Left lung (tissue), 4 donors: ENCODE measurements at regions not wholly inside any gene's neighbourhood (a gene's known extent, or its start where the extent isn't known, plus 50 kb on each side); places are given as distances from the start of the nearest gene placed in this dataset.
"Not testable (repeated sequence)": the region's sequence is repeated elsewhere in the genome, so short reads cannot be mapped to it uniquely, and the experiment has no call there.

Experiments
- ATAC-seq: fragments of 200-7000 bp; cut with Tn5 transposase; one replicate; pipeline ENCODE4 v1.9.1; 2020; ENCODE audit warnings: moderate library complexity
- DNase-seq, 4 donors: peaks; one replicate each; pipeline ENCODE4 v3.0.0-alpha.2; 2013 to 2020
- H3K27ac ChIP-seq, 2 donors: fragments of 200-600 bp; sonication (generic) in 1 of 2; one replicate each; pipeline versions ENCODE4 v1.5.0 to v1.8.0; 2020 to 2021
- H3K27me3 ChIP-seq, 2 donors: fragments of 200-600 bp; sonication (generic) in 1 of 2; one replicate each; pipeline versions ENCODE4 v1.5.0 to v1.8.0; 2020 to 2021
- H3K36me3 ChIP-seq, 2 donors: fragments of 200-600 bp; sonication (generic) in 1 of 2; one replicate each; pipeline versions ENCODE4 v1.5.0 to v1.8.0; 2020 to 2021
- H3K4me1 ChIP-seq, 2 donors: fragments of 200-600 bp; one replicate each; pipeline ENCODE4 v1.8.0; 2021
- H3K4me3 ChIP-seq, 2 donors: fragments of 200-600 bp; sonication (generic) in 1 of 2; one replicate each; pipeline versions ENCODE4 v1.5.0 to v1.8.0; 2020 to 2021; ENCODE audit warnings: mild to moderate bottlenecking in 1 of 2
- H3K9me3 ChIP-seq, 2 donors: fragments of 200-600 bp; sonication (generic) in 1 of 2; one replicate each; pipeline versions ENCODE4 v1.5.0 to v1.8.0; 2020 to 2021
- intact Hi-C, 2 donors: fragments of 100-400 bp; cut with DNase I; formaldehyde crosslinking; loops; one replicate each; pipeline versions ENCODE4 v1.11.2 to v1.14.2; 2022
- TF ChIP-seq, protein P1 (sequence below), 2 donors: fragments of 200-600 bp; sonication (generic) in 1 of 2; IDR thresholded peaks; one replicate each; pipeline versions ENCODE4 v1.5.0 to v1.8.0; 2021; ENCODE audit warnings: antibody characterized with exemption in 2 of 2
- donor health status: DM: no; HTN: yes; CAD: no.
- donor health status: DM: no; HTN: no; CAD: no.

DNA sequence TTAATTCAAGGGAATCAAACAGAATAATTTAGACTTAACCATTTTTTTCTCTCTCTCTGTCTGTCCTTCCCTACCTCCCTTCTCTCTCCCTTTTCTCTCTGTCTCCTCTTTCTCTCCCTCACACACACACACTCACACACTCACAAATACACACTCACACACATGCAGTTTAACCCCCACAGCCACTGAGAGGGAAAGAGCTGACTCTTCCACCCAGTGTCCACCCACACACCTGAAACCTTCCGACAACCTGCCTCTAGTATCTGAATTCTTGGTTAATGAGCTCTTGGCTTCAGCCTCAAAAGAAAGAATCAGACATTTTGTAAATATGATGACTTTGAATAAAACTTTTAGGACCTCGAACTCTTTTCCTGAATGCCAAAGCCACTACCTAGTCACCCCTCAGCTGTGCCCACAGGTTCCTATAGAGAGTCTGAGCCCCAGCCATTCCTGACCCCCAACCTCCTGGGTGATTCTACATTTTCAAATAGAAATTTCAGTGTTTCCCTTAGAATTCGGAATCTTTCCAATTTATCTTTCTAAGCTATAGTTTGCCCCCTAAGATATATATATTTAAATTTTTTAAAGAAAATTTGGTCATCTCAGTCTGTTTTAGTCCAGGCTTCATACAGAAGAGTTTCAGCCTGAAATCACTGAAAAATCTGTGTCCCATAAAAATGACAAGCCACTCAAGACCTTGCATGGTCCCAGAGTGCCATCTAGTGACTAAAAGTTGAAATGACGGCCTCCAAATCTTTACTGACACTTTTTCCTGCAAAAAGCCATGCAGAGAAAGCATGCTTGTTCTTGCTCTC, 202.8 kb downstream of the IPMK start:
- Histone ChIP-seq H3K9me3 (no peaks in the 10 kb centered on the region), H3K4me3 (no peak overlapping the region), H3K4me1 (no peaks in the 10 kb centered on the region), H3K27ac (no peak overlapping the region), H3K36me3 (no peaks in the 10 kb centered on the region), H3K27me3 (no peaks in the 10 kb centered on the region)
- peak in 2 of 4 donors; percentile 18 to 54 for DNase-seq
- intact Hi-C loops, result no loop called here
- ATAC-seq, result peak; percentile 54
- TF ChIP-seq, protein P1, sequence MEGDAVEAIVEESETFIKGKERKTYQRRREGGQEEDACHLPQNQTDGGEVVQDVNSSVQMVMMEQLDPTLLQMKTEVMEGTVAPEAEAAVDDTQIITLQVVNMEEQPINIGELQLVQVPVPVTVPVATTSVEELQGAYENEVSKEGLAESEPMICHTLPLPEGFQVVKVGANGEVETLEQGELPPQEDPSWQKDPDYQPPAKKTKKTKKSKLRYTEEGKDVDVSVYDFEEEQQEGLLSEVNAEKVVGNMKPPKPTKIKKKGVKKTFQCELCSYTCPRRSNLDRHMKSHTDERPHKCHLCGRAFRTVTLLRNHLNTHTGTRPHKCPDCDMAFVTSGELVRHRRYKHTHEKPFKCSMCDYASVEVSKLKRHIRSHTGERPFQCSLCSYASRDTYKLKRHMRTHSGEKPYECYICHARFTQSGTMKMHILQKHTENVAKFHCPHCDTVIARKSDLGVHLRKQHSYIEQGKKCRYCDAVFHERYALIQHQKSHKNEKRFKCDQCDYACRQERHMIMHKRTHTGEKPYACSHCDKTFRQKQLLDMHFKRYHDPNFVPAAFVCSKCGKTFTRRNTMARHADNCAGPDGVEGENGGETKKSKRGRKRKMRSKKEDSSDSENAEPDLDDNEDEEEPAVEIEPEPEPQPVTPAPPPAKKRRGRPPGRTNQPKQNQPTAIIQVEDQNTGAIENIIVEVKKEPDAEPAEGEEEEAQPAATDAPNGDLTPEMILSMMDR (IDR thresholded peaks at IDR 0.05), result peak; percentile 42 to 55

- no peak overlapping the region for H3K27ac ChIP-seq
- H3K36me3 ChIP-seq, result no peaks in the 10 kb centered on the region
- no peaks in the 10 kb centered on the region for H3K9me3 ChIP-seq
- DNase-seq, result no peak
- H3K27me3 ChIP-seq, result no peaks in the 10 kb centered on the region
- no peaks in the 10 kb centered on the region for H3K4me1 ChIP-seq
- no peak for ATAC-seq
- no peak overlapping the region for H3K4me3 ChIP-seq
- TF ChIP-seq, protein P1 (IDR thresholded peaks at IDR 0.05), result no peak
- intact Hi-C loops, result no loop called here
Observed at GRCh38 chr10:58063861-58064480, 203.7 kb downstream of the IPMK start.

DNA sequence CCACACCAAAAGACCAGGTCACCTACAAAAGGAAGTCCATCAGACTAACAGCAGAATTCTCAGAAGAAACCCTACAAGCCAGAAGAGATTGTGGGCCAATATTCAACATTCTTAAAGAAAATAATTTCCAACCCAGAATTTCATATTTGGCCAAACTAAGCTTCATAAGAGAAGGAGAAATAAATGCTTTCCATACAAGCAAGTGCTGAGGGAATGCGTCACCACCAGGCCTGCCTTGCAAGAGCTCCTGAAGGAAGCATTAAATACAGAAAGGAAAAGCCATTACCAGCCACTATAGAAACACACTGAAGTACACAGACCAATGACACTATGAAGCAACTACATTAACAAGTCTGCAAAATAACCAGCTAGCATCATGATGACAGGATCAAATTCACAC, 209.0 kb downstream of the IPMK start:
- H3K9me3 ChIP-seq, H3K4me3 ChIP-seq, H3K4me1 ChIP-seq, intact Hi-C loops, DNase-seq, ATAC-seq, H3K27me3 ChIP-seq, H3K36me3 ChIP-seq, H3K27ac ChIP-seq: not testable (repeated sequence)

- DNase-seq, result no peak
- Histone ChIP-seq H3K27me3 (no peaks in the 10 kb centered on the region), H3K36me3 (no peaks in the 10 kb centered on the region), H3K4me1 (no peaks in the 10 kb centered on the region), H3K4me3 (no peak overlapping the region), H3K9me3 (no peaks in the 10 kb centered on the region), H3K27ac (no peak overlapping the region)
- TF ChIP-seq, protein P1 (IDR thresholded peaks at IDR 0.05), result no peak
- intact Hi-C loops, result no loop called here
- no peak for ATAC-seq
Observed at GRCh38 chr10:58054881-58055280, 212.8 kb downstream of the IPMK start.

GRCh38 chr10:58052772-58053171, 214.9 kb downstream of the IPMK start:
- no peaks in the 10 kb centered on the region for H3K36me3 ChIP-seq
- H3K27me3 ChIP-seq, result no peaks in the 10 kb centered on the region
- TF ChIP-seq, protein P1 (IDR thresholded peaks at IDR 0.05), result no peak
- no peaks in the 10 kb centered on the region for H3K4me1 ChIP-seq
- intact Hi-C loops, result no loop called here
- H3K4me3 ChIP-seq, result no peak overlapping the region
- ATAC-seq (no peak), DNase-seq (no peak)
- H3K9me3 ChIP-seq, result no peaks in the 10 kb centered on the region
- H3K27ac ChIP-seq, result no peak overlapping the region
